ENCODE measurements at regions not wholly inside any gene's neighbourhood (a gene's known extent, or its start where the extent isn't known, plus 50 kb on each side); places are given as distances from the start of the nearest gene placed in this dataset.
"Not testable (repeated sequence)": the region's sequence is repeated elsewhere in the genome, so short reads cannot be mapped to it uniquely, and the experiment has no call there.

DNA sequence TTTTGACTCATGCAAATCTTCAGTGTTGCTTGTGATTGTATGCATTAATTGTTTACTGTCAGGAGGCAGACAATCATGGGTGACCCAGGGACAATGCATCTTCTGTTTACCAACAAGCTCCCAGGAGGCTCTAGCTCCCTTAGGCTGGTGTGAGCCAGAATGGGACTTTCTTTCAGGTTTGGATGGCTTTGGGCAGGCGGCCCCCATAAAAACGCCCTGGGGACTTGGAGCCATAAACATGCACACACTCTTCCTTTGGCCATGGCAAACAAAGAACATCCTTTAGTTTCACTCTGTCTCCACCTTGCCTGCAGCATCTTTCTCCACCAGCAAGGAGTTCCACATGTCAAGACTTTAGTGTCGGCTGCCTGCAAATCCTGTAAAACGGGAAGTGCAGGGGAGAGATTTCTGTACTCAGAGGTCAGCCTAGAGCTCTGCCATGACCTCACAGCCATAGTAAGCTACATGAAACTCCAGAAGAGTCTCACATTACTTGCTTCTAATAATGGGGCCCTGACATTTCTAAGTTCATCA, 127.6 kb downstream of the MAP3K7 start:
- intact Hi-C loops (cut with micrococcal nuclease), result no loop called here

DNA sequence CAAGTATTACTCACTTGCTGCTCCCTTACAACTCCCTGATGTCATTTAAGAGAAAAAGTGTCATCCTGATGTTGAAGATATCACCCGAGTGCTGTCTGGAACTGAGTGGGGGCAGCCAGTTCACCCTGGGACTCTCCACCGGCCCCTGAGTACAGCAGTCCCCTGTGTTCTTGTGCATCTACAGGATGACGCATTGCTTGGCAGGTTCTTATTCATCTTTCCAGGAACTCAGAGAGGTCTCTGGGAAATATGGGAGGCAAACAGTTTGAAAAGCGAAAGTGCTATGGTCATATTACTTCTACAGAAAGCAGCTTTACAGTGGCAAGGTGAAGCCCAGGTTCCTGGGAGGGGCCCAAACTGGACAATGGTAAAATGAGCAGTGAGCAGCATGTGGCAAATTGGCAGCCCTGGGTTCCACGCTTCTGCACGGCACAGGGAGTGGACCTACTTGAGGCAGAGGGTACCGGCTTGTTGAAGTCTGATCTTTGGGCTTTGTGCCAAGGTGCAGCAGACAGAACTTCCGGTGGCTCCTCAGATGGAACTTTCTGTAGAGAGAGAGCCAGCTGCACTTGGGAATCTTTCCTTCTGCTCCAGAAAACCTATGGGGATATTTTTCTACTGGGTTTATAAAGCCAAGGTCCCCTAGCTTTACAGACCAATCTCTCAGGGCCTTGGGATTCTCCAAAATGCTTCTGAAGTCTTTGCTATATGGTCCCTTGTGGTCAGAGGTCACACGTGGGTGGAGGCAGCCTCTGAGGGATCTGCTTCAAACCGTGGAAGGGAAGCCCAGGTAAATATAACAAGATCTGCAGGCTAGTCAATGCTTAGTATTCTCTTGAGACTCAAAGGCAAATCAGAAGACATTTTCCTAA, 128.3 kb downstream of the MAP3K7 start:
- CTCF ChIA-PET, result interaction anchor here (1.1 to 1.4 kb wide), 3 partner anchors 20 to 518 kb away, joined by 3 to 5 read pairs (median 5); no protein-coding TSS in a partner anchor
- intact Hi-C loops (cut with micrococcal nuclease), result no loop called here
- H3K4me1 Mint-ChIP-seq (ENCODE audit: insufficient read depth, unreplicated experiment), result no peaks in the 10 kb centered on the region
- H3K4me3 Mint-ChIP-seq (ENCODE audit: unreplicated experiment), result no peak overlapping the region
- BruUV-seq (replicated peaks), result no TSS peak
- H3K9me3 Mint-ChIP-seq (ENCODE audit: unreplicated experiment), result no peaks in the 10 kb centered on the region
- no peaks in the 10 kb centered on the region for H3K27me3 Mint-ChIP-seq (ENCODE audit: insufficient read depth, unreplicated experiment)
- no peaks in the 10 kb centered on the region for H3K36me3 Mint-ChIP-seq (ENCODE audit: insufficient read depth, unreplicated experiment)
- POLR2A ChIA-PET, result interaction anchor here (0.8 kb wide), 1 partner anchor 34 kb away, joined by 3 read pairs; no protein-coding TSS in a partner anchor
- DNase-seq (ENCODE audit: unreplicated experiment), result peak; percentile 57
- H3K27ac Mint-ChIP-seq (ENCODE audit: low read depth, unreplicated experiment), result no peak overlapping the region
- TF ChIP-seq, protein P1, sequence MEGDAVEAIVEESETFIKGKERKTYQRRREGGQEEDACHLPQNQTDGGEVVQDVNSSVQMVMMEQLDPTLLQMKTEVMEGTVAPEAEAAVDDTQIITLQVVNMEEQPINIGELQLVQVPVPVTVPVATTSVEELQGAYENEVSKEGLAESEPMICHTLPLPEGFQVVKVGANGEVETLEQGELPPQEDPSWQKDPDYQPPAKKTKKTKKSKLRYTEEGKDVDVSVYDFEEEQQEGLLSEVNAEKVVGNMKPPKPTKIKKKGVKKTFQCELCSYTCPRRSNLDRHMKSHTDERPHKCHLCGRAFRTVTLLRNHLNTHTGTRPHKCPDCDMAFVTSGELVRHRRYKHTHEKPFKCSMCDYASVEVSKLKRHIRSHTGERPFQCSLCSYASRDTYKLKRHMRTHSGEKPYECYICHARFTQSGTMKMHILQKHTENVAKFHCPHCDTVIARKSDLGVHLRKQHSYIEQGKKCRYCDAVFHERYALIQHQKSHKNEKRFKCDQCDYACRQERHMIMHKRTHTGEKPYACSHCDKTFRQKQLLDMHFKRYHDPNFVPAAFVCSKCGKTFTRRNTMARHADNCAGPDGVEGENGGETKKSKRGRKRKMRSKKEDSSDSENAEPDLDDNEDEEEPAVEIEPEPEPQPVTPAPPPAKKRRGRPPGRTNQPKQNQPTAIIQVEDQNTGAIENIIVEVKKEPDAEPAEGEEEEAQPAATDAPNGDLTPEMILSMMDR (IDR thresholded peaks at IDR 0.05; ENCODE audit: unreplicated experiment), result no peak

More for the DNA sequence above, 127.6 kb downstream of the MAP3K7 start:
- CTCF ChIA-PET, result interaction anchor here (1.2 to 1.4 kb wide), 2 partner anchors 19 to 519 kb away, joined by 3 to 5 read pairs; no protein-coding TSS in a partner anchor
- DNase-seq (ENCODE audit: unreplicated experiment), result no peak
- Mint-ChIP-seq H3K4me3 (ENCODE audit: unreplicated experiment) (no peak overlapping the region), H3K27me3 (ENCODE audit: insufficient read depth, unreplicated experiment) (no peaks in the 10 kb centered on the region), H3K4me1 (ENCODE audit: insufficient read depth, unreplicated experiment) (no peaks in the 10 kb centered on the region), H3K9me3 (ENCODE audit: unreplicated experiment) (no peaks in the 10 kb centered on the region), H3K36me3 (ENCODE audit: insufficient read depth, unreplicated experiment) (no peaks in the 10 kb centered on the region), H3K27ac (ENCODE audit: low read depth, unreplicated experiment) (no peak overlapping the region)
- BruUV-seq (replicated peaks), result no TSS peak
- TF ChIP-seq, protein P1 (IDR thresholded peaks at IDR 0.05; ENCODE audit: unreplicated experiment), result no peak
- POLR2A ChIA-PET, result interaction anchor here (0.8 kb wide), 1 partner anchor 34 kb away, joined by 3 read pairs; no protein-coding TSS in a partner anchor

DNA sequence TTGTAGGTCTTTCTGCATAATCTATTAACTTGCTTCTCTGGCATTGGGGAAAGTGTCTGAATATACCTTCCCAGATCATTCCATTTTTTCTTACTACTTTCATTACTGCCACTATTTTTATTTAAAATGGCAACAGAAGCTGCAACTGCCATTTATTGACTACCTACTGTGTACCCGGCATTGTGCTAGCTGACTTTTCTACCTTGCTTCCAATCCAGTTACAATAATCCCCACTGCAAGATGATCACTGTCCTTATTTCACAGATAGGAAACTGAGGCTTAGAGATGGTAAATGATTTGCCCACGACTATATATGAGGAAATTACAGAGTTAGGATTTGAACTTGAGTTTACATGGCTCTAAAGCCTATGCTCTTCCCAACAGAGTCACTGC, 129.0 kb downstream of the MAP3K7 start:
- no TSS peak for BruUV-seq (replicated peaks)
- no peaks in the 10 kb centered on the region for H3K36me3 Mint-ChIP-seq (ENCODE audit: insufficient read depth, unreplicated experiment)
- TF ChIP-seq, protein P1 (IDR thresholded peaks at IDR 0.05; ENCODE audit: unreplicated experiment), result no peak
- POLR2A ChIA-PET, result interaction anchor here (1.3 kb wide), 1 partner anchor 16 kb away, joined by 3 read pairs; no protein-coding TSS in a partner anchor
- intact Hi-C loops (cut with micrococcal nuclease), result no loop called here
- CTCF ChIA-PET, result interaction anchor here (1.0 to 1.2 kb wide), 4 partner anchors 9 to 517 kb away, joined by 3 to 5 read pairs (median 4); no protein-coding TSS in a partner anchor
- DNase-seq (ENCODE audit: unreplicated experiment), result no peak
- no peaks in the 10 kb centered on the region for H3K9me3 Mint-ChIP-seq (ENCODE audit: unreplicated experiment)
- H3K27me3 Mint-ChIP-seq (ENCODE audit: insufficient read depth, unreplicated experiment), result no peaks in the 10 kb centered on the region
- no peaks in the 10 kb centered on the region for H3K4me1 Mint-ChIP-seq (ENCODE audit: insufficient read depth, unreplicated experiment)
- H3K27ac Mint-ChIP-seq (ENCODE audit: low read depth, unreplicated experiment), result no peak overlapping the region
- H3K4me3 Mint-ChIP-seq (ENCODE audit: unreplicated experiment), result no peak overlapping the region

DNA sequence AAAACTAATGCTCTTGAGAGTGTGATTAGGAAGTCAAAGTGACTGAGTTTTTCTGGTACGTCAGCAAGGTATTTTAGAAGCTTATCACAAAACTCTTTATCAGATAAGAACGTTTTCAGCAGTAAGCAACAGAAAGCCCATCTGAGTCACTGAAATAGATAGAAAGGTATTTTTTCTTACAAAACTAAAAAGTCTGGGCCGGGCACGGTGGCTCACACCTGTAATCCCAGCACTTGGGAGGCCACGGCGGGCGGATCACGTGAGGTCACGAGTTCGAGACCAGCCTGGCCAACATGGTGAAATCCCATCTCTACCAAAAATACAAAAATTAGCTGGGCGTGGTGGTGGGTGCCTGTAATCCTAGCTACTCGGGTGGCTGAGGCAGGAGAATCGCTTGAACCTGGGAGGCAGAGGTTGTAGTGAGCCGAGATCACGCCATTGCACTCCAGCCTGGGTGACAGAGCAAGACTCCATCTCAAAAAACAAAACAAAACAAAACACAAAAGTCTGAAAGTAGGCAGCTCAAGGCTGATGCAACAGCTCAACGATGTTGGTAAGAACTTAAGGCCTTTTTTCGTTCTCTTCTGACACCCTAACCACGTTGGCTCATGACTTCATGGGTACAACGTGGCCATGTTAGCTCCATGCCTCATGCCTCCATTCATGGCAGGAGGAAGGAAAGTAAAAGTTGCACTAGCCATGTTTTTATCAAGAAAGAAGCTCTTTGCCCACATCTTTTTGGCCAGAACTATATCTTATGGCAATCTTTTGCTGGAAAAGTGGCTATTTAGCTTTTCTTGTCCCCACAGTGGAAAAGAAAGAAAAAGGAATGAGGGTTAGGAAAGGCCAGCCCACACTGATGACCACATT, 129.6 kb downstream of the MAP3K7 start:
- DNase-seq (ENCODE audit: unreplicated experiment); H3K9me3 Mint-ChIP-seq (ENCODE audit: unreplicated experiment); H3K27me3 Mint-ChIP-seq (ENCODE audit: insufficient read depth, unreplicated experiment); H3K4me1 Mint-ChIP-seq (ENCODE audit: insufficient read depth, unreplicated experiment); BruUV-seq (replicated peaks); H3K36me3 Mint-ChIP-seq (ENCODE audit: insufficient read depth, unreplicated experiment); H3K4me3 Mint-ChIP-seq (ENCODE audit: unreplicated experiment); intact Hi-C loops (cut with micrococcal nuclease); H3K27ac Mint-ChIP-seq (ENCODE audit: low read depth, unreplicated experiment): not testable (repeated sequence)
- ChIA-PET POLR2A (interaction anchor here (0.7 to 1.3 kb wide), 2 partner anchors 16 to 525 kb away, joined by 3 read pairs; no protein-coding TSS in a partner anchor), CTCF (interaction anchor here (0.5 to 1.2 kb wide), 7 partner anchors 9 to 516 kb away, joined by 3 to 5 read pairs (median 3); no protein-coding TSS in a partner anchor)

Data from MCF 10A (cell line).